Endothelial cell of umbilical vein (primary cell): ENCODE measurements at regions not wholly inside any gene's neighbourhood (a gene's known extent, or its start where the extent isn't known, plus 50 kb on each side); places are given as distances from the start of the nearest gene placed in this dataset.
A peak's percentile ranks its signal among the peaks of the same experiment; 100 is the strongest.

ENCODE experiments used
- BruUV-seq: library from RNA; stranded (reverse); fragments of 400-500 nt; replicated peaks from 2 replicates; lab custom pipeline; 2021; lab: Mats Ljungman, UMichigan
- CTCF ChIA-PET: fragments of 300-600, 350-600 bp; sonication (Branson Sonifier 250); formaldehyde crosslinking; loops from one replicate; lab custom pipeline; 2021; ENCODE audit warnings: antibody characterized with exemption, inconsistent platforms; lab: Charles Lee
- POLR2A ChIA-PET: fragments of 300-600, 350-600 bp; sonication (Branson Sonifier 250); formaldehyde crosslinking; loops from one replicate; lab custom pipeline; 2021; ENCODE audit warnings: antibody characterized with exemption, inconsistent platforms; lab: Charles Lee
- DNase-seq: peaks from one replicate; pipeline ENCODE4 v3.0.0-alpha.2; 2011; ENCODE audit warnings: low read depth, low spot score
- FAIRE-seq: peaks from 2 replicates; lab custom pipeline; 2011; peaks lifted over from hg19 to GRCh38; lab: Jason Lieb, UNC
- H2AFZ ChIP-seq: 2 replicates; pipeline ENCODE4 v1.6.0; 2012; ENCODE audit warnings: low read depth, low read length, control low read depth, inconsistent platforms
- H3K27ac ChIP-seq: 2 replicates; pipeline ENCODE4 v1.5.1; 2011; ENCODE audit warnings: low read depth, mild to moderate bottlenecking, control low read depth, low read length, moderate library complexity; ENCODE audit not compliant: insufficient read depth
- H3K27me3 ChIP-seq, 2 experiments: 2 replicates each; pipeline versions ENCODE4 v1.6.0 to v1.6.1; 2011; ENCODE audit warnings: low read length in 2 of 2, mixed read lengths in 1 of 2; ENCODE audit not compliant: control insufficient read depth in 2 of 2, insufficient read depth in 2 of 2
- H3K36me3 ChIP-seq, 2 experiments: 2 replicates in 1 of 2; 3 replicates in 1 of 2; pipeline ENCODE4 v1.5.1; 2011; ENCODE audit warnings: low read length in 2 of 2, mild to moderate bottlenecking in 1 of 2, moderate library complexity in 1 of 2; ENCODE audit not compliant: control insufficient read depth in 2 of 2, insufficient read depth in 2 of 2; ENCODE audit errors: extremely low read depth in 1 of 2
- H3K4me1 ChIP-seq: 3 replicates; pipeline ENCODE4 v1.5.1; 2011; ENCODE audit warnings: mild to moderate bottlenecking, low read length; ENCODE audit not compliant: control insufficient read depth, insufficient read depth; ENCODE audit errors: extremely low read depth
- H3K4me2 ChIP-seq: 2 replicates; pipeline ENCODE4 v1.6.1; 2011; ENCODE audit warnings: low read length, control low read depth, mixed read lengths; ENCODE audit not compliant: insufficient read depth
- H3K4me3 ChIP-seq, 3 experiments: fragments of 200-600 bp in 1 of 3; sonication (generic), shearing (Covaris generic) in 1 of 3; replicated peaks in 1 of 3; 2 replicates each; pipeline ENCODE4 v1.5.1; 2011 to 2016; ENCODE audit warnings: control low read depth in 3 of 3, low read length in 3 of 3, mild to moderate bottlenecking in 2 of 3, inconsistent platforms in 1 of 3, low read depth in 1 of 3, moderate library complexity in 1 of 3; ENCODE audit not compliant: insufficient read depth in 1 of 3
- H3K79me2 ChIP-seq: 2 replicates; pipeline ENCODE4 v1.6.0; 2012; ENCODE audit warnings: low read length, inconsistent platforms; ENCODE audit not compliant: control insufficient read depth, insufficient read depth
- H3K9ac ChIP-seq: replicated peaks from 2 replicates; pipeline ENCODE3; 2011; ENCODE audit warnings: low read length, control low read depth; ENCODE audit not compliant: insufficient read depth; ENCODE audit errors: extremely low read depth
- H3K9me1 ChIP-seq: replicated peaks from 3 replicates; pipeline ENCODE4 v1.6.0; 2011; ENCODE audit warnings: mild to moderate bottlenecking, low read length; ENCODE audit not compliant: control insufficient read depth, insufficient read depth; ENCODE audit errors: extremely low read depth
- H3K9me3 ChIP-seq: replicated peaks from 2 replicates; pipeline ENCODE4 v1.5.1; 2012; ENCODE audit warnings: low read length, inconsistent platforms; ENCODE audit not compliant: control insufficient read depth, insufficient read depth
- H4K20me1 ChIP-seq: replicated peaks from 2 replicates; pipeline ENCODE3; 2011; ENCODE audit warnings: mild to moderate bottlenecking, low read length; ENCODE audit not compliant: control insufficient read depth, insufficient read depth; ENCODE audit errors: extremely low read depth
- EZH2 ChIP-seq: IDR thresholded peaks from 2 replicates; pipeline ENCODE4 v1.6.1; 2012; ENCODE audit warnings: borderline replicate concordance, low read depth, mild to moderate bottlenecking, moderate library complexity, low read length, inconsistent platforms; ENCODE audit not compliant: severe bottlenecking
- GATA2 ChIP-seq: IDR thresholded peaks from 2 replicates; pipeline ENCODE4 v1.7.0; 2011; ENCODE audit warnings: low read depth, mild to moderate bottlenecking, moderate library complexity, mixed read lengths, low read length; ENCODE audit not compliant: insufficient read length, insufficient read depth
- MYC ChIP-seq: IDR thresholded peaks from one replicate; pipeline ENCODE4 v1.6.1; 2011; ENCODE audit warnings: mild to moderate bottlenecking, low read depth, low read length
- dilution Hi-C: fragments of 300-500 bp; cut with MboI; formaldehyde crosslinking; loops from one replicate; pipeline ENCODE4 v1.15.0; 2019; ENCODE audit warnings: low sequenced_read_pairs; ENCODE audit not compliant: extremely low pct_ligation_motif_present
- intact Hi-C: fragments of 100-400 bp; cut with micrococcal nuclease; formaldehyde crosslinking; loops from one replicate; pipeline ENCODE4 v1.10.0; 2022
- TF ChIP-seq, protein P1 (sequence below), 2 donors: IDR thresholded peaks; 1 replicate in 1 of 2; 2 replicates in 1 of 2; pipeline ENCODE4 v1.5.1; 2011; ENCODE audit warnings: low read length in 2 of 2, mild to moderate bottlenecking in 2 of 2, moderate library complexity in 2 of 2, control low read depth in 1 of 2, inconsistent platforms in 1 of 2, low read depth in 1 of 2; ENCODE audit not compliant: insufficient read depth in 1 of 2; ENCODE audit errors: extremely low read depth in 1 of 2

DNA sequence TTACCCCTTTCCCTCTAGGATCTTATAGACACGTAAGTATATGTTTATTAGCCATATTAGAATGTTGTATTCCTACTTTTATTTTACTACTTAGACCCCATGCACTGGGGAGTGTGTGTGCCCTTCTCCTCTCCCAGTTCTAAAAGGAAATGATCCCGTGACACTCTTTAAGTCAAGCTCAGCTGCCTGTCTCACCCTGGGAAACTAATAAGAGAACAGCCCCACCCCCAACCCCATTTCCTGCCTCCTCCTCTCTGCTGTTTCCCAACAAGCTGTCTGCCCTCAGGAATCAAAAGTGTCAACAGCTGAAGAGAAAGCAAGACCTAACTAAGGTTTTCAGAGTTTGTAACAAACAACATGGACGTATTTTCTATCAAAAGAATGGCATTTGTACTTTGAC lies 92.6 kb upstream of the VAV3 start:
- no peak for FAIRE-seq
- Histone ChIP-seq H4K20me1 (no peaks in the 10 kb centered on the region), H3K4me1 (peaks cover 5% of the 10 kb centered on the region), H2AFZ (no peak overlapping the region), H3K9me1 (no peaks in the 10 kb centered on the region), H3K4me2 (no peak overlapping the region), H3K4me3 (no peak overlapping the region), H3K79me2 (no peaks in the 10 kb centered on the region), H3K27ac (no peak overlapping the region), H3K9ac (no peak overlapping the region), H3K9me3 (no peaks in the 10 kb centered on the region), H3K36me3 (no peaks in the 10 kb centered on the region), H3K27me3 (no peaks in the 10 kb centered on the region)
- TF ChIP-seq GATA2 (no peak), EZH2 (no peak)
- TF ChIP-seq, protein P1, sequence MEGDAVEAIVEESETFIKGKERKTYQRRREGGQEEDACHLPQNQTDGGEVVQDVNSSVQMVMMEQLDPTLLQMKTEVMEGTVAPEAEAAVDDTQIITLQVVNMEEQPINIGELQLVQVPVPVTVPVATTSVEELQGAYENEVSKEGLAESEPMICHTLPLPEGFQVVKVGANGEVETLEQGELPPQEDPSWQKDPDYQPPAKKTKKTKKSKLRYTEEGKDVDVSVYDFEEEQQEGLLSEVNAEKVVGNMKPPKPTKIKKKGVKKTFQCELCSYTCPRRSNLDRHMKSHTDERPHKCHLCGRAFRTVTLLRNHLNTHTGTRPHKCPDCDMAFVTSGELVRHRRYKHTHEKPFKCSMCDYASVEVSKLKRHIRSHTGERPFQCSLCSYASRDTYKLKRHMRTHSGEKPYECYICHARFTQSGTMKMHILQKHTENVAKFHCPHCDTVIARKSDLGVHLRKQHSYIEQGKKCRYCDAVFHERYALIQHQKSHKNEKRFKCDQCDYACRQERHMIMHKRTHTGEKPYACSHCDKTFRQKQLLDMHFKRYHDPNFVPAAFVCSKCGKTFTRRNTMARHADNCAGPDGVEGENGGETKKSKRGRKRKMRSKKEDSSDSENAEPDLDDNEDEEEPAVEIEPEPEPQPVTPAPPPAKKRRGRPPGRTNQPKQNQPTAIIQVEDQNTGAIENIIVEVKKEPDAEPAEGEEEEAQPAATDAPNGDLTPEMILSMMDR (IDR thresholded peaks at IDR 0.05; ENCODE audit: extremely low read depth in 1 of 2, insufficient read depth in 1 of 2, low read depth in 1 of 2, low read length in 2 of 2) = no peak
- intact Hi-C loops (no loop called here), dilution Hi-C loops (no loop called here)
- no TSS peak for BruUV-seq
- DNase-seq = peak; percentile 6
- CTCF ChIA-PET = no interaction called here
- POLR2A ChIA-PET = no interaction called here

DNA sequence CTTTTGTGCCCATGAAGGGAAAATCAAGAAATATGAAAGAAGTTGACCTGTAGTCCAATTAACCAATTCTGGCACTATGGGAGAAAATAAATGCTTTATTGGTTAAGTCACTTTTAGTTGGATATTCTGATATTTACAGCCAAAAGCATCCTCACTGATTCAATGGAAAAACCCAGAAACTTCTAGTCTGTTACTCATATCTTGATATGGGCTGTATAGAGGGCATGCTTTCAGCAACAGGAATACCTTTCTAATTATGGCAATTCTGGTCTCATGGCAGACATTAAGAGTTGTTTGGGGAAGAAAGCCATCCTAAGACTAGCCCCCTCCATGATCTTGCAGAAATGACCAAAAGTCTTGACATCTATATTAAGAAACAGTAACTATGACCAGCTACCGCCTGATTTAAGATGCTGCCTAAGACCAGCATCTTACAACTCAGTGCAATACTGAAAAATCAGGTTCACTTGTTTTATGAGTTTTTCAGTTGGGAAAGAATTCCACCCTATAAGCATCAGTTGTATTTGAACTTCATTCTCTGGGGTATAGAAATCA lies 91.5 kb upstream of the VAV3 start:
- Histone ChIP-seq H3K4me2 (no peak overlapping the region), H3K27ac (no peak overlapping the region), H3K36me3 (no peaks in the 10 kb centered on the region), H3K27me3 (no peaks in the 10 kb centered on the region), H4K20me1 (no peaks in the 10 kb centered on the region), H3K4me1 (peaks cover 7% of the 10 kb centered on the region), H3K9ac (no peak overlapping the region), H3K4me3 (no peak overlapping the region), H3K9me1 (no peaks in the 10 kb centered on the region), H3K9me3 (no peaks in the 10 kb centered on the region), H3K79me2 (no peaks in the 10 kb centered on the region), H2AFZ (no peak overlapping the region)
- ChIA-PET CTCF (interaction anchor here (0.7 kb wide), 1 partner anchor 274 kb away, joined by 3 read pairs; no protein-coding TSS in a partner anchor), POLR2A (no interaction called here)
- DNase-seq = no peak
- dilution Hi-C loops (no loop called here), intact Hi-C loops (no loop called here)
- FAIRE-seq = no peak
- TF ChIP-seq MYC = no peak
- no peak for TF ChIP-seq EZH2
- no TSS peak for BruUV-seq
